ENCODE measurements at regions not wholly inside any gene's neighbourhood (a gene's known extent, or its start where the extent isn't known, plus 50 kb on each side); places are given as distances from the start of the nearest gene placed in this dataset.

DNA sequence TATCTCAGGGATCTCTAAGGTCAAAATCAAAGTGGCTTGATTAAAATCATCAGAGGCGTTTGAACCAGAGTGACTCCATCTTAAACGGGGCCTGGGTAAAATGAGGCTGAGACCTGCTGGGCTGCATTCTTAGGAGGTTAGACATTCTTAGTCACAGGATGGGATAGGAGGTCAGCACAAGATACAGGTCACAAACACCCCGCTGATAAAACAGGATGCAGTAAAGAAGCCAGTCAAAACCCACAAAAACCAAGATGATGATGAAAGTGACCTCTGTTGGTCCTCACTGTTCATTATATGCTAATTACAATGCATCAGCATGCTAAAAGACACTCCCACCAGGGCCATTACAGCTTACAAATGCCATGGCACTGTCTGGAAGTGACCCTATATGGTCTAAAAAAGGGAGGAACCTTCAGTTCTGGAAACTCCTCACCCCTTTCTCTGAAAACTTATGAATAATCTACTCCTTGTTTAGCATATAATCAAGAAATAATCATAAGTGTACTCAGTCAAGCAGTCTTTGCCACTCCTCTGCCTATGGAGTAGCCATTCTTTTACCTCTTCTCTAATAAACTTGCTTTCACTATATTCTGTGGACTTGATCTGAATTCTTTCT lies 143.3 kb upstream of the SLCO3A1 start:
- TF ChIP-seq POLR2AphosphoS5 (IDR thresholded peaks at IDR 0.05; ENCODE audit: low read depth, low read length) (no peak), POLR2A (IDR thresholded peaks at IDR 0.05; ENCODE audit: low read depth, low read length) (no peak), TAF1 (IDR thresholded peaks at IDR 0.05; ENCODE audit: low read depth, low read length) (no peak)

All from GM12891 (cell line).